ENCODE measurements at regions not wholly inside any gene's neighbourhood (a gene's known extent, or its start where the extent isn't known, plus 50 kb on each side); places are given as distances from the start of the nearest gene placed in this dataset.
A peak's percentile ranks its signal among the peaks of the same experiment; 100 is the strongest.

- H3K4me3 ChIP-seq (ENCODE audit: low read depth, low read length): no peak overlapping the region
- H3K36me3 ChIP-seq (ENCODE audit: control insufficient read depth, insufficient read depth, low read length): no peaks in the 10 kb centered on the region
- H3K27me3 ChIP-seq (ENCODE audit: control insufficient read depth, insufficient read depth, low read length): no peaks in the 10 kb centered on the region
- TF ChIP-seq, protein P1, sequence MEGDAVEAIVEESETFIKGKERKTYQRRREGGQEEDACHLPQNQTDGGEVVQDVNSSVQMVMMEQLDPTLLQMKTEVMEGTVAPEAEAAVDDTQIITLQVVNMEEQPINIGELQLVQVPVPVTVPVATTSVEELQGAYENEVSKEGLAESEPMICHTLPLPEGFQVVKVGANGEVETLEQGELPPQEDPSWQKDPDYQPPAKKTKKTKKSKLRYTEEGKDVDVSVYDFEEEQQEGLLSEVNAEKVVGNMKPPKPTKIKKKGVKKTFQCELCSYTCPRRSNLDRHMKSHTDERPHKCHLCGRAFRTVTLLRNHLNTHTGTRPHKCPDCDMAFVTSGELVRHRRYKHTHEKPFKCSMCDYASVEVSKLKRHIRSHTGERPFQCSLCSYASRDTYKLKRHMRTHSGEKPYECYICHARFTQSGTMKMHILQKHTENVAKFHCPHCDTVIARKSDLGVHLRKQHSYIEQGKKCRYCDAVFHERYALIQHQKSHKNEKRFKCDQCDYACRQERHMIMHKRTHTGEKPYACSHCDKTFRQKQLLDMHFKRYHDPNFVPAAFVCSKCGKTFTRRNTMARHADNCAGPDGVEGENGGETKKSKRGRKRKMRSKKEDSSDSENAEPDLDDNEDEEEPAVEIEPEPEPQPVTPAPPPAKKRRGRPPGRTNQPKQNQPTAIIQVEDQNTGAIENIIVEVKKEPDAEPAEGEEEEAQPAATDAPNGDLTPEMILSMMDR (IDR thresholded peaks at IDR 0.05; ENCODE audit: insufficient read depth, low read length, poor library complexity, severe bottlenecking): no peak
- DNase-seq (ENCODE audit: low read depth): no peak
Measured at GRCh38 chr12:105954951-105955931, 183.5 kb downstream of the NUAK1 start.

DNA sequence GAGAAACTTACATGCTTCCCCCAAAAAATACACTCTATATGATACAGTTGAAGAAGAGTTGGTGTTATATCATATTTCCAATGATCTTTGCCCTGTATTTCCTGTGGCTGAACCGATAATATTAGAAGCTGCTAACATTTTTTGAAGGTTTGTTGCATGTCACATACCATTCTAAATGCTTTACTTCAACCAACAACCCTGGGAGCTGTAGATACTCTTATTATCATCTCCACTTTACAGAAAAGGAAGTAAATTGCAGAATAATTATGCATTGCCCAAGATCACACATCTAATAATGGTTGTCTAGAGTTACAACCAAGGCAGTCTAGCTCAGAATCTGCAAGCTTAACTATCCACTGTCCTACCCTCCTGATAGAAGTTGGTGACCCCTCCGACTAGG lies 182.8 kb downstream of the NUAK1 start:
- H3K27me3 ChIP-seq (ENCODE audit: control insufficient read depth, insufficient read depth, low read length): no peaks in the 10 kb centered on the region
- TF ChIP-seq, protein P1 (IDR thresholded peaks at IDR 0.05; ENCODE audit: insufficient read depth, low read length, poor library complexity, severe bottlenecking): no peak
- DNase-seq (ENCODE audit: low read depth): no peak
- no peaks in the 10 kb centered on the region for H3K36me3 ChIP-seq (ENCODE audit: control insufficient read depth, insufficient read depth, low read length)
- H3K4me3 ChIP-seq (ENCODE audit: low read depth, low read length): no peak overlapping the region

DNA sequence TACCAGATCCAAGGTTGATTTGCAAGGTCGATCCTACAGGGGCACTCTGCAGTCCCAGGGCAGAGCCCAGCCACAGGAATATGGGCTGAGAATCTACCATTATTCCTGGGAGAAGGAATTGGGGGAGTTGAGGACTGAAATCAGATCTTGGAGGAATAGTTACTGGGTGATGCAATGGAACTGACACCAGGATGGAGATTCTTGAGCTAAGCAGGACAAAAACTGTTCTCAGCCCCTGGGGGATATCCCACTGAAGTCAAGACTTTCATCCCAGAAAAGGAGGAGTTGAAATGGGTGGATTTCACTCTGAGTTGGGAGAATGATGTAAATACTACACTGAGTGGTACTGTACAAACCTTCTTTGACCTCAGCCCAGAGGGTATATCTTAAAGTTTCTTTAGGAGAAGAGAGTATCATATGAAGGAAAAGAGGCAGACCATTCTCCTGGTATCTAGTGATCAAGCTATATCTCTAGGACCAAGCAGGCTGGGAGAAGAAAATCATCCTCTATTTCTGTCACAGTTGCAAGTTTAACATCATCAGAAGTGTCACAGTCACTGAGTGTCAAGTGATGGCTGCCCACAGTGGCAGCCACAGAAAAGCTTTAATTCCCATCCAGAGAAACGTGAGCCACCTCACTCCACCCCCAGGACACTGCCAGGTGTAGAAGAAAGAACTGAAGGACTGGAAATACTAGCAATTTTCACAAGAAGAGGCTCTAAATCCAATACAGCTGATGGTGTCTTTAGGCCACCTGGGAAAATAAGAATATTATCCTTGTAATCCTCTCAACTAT lies 181.9 kb downstream of the NUAK1 start:
- Histone ChIP-seq H3K4me3 (ENCODE audit: low read depth, low read length) (no peak overlapping the region), H3K27me3 (ENCODE audit: control insufficient read depth, insufficient read depth, low read length) (no peaks in the 10 kb centered on the region), H3K36me3 (ENCODE audit: control insufficient read depth, insufficient read depth, low read length) (no peaks in the 10 kb centered on the region)
- no peak for DNase-seq (ENCODE audit: low read depth)
- TF ChIP-seq, protein P1 (IDR thresholded peaks at IDR 0.05; ENCODE audit: insufficient read depth, low read length, poor library complexity, severe bottlenecking): no peak

GRCh38 chr12:105960319-105961083 lies 178.3 kb downstream of the NUAK1 start:
- no peaks in the 10 kb centered on the region for H3K27me3 ChIP-seq (ENCODE audit: control insufficient read depth, insufficient read depth, low read length)
- TF ChIP-seq, protein P1 (IDR thresholded peaks at IDR 0.05; ENCODE audit: insufficient read depth, low read length, poor library complexity, severe bottlenecking): no peak
- H3K4me3 ChIP-seq (ENCODE audit: low read depth, low read length): no peak overlapping the region
- no peaks in the 10 kb centered on the region for H3K36me3 ChIP-seq (ENCODE audit: control insufficient read depth, insufficient read depth, low read length)
- peak; percentile 80 for DNase-seq (ENCODE audit: low read depth)

DNA sequence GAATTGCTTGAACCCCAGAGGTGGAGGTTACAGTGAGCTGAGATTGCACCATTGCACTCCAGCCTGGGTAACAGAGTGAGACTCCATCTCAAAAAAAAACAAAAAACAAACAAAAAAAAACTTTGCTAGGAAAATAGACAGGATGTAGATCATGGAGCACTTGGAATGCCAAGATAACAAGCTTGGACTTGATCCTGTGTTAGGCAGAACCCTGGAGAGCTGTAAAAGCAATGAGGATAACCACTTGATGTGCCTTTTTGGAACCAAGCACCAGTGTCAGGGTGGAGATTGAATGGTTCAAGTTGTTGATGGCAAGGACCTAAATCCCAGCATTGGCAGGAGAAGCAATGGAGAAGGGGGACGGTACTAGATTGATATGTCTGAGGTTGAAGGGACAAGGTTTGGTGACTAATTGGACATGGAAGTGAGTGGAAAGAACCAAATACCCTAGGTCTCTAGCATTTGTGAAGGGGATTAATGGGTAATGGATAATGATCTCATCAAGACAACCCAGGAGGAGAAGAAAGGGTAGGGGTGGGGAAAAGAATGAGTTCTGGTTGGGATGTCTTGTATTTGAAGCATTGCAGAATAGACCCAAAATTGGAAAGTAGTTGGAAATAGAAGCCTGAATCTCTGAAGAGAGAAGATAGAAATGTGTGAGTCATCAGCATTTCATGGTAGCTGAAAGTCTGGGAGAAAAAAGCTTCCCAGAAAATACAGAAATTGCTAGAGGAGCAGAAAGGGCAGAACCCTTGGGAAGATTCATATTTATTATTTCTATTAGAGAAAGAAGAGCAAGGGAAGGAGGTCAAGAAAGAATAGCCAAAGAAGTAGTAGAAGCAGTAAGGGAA lies 176.7 kb downstream of the NUAK1 start:
- TF ChIP-seq, protein P1 (IDR thresholded peaks at IDR 0.05; ENCODE audit: insufficient read depth, low read length, poor library complexity, severe bottlenecking): no peak
- DNase-seq (ENCODE audit: low read depth): no peak
- H3K4me3 ChIP-seq (ENCODE audit: low read depth, low read length): no peak overlapping the region
- no peaks in the 10 kb centered on the region for H3K36me3 ChIP-seq (ENCODE audit: control insufficient read depth, insufficient read depth, low read length)
- no peaks in the 10 kb centered on the region for H3K27me3 ChIP-seq (ENCODE audit: control insufficient read depth, insufficient read depth, low read length)

All from kidney epithelial cell (primary cell).